Natural killer cell (primary cell): ENCODE measurements at regions not wholly inside any gene's neighbourhood (a gene's known extent, or its start where the extent isn't known, plus 50 kb on each side); places are given as distances from the start of the nearest gene placed in this dataset.

Source experiments
- ATAC-seq, 3 donors: fragments of 150-1000 bp in 2 of 3; fragments of 200-7000 bp in 1 of 3; cut with Tn5 transposase; 1 replicate in 1 of 3; 2 replicates in 2 of 3; pipeline ENCODE4 v1.10.0; 2021; ENCODE audit warnings: mild to moderate bottlenecking in 2 of 3, moderate library complexity in 2 of 3
- DNase-seq, 2 donors: peaks; one replicate each; pipeline versions ENCODE4 v3.0.0 to v3.0.0-alpha.2; 2013 to 2021; ENCODE audit warnings: mixed read lengths in 1 of 2
- H3K27ac ChIP-seq: one replicate; pipeline ENCODE4 v1.5.1; 2013; ENCODE audit warnings: mild to moderate bottlenecking, low read length
- H3K27me3 ChIP-seq: one replicate; pipeline ENCODE4 v1.6.1; 2013; ENCODE audit warnings: low read length; ENCODE audit not compliant: control insufficient read depth, insufficient read depth
- H3K36me3 ChIP-seq: one replicate; pipeline ENCODE4 v1.6.1; 2013; ENCODE audit warnings: low read length; ENCODE audit not compliant: control insufficient read depth, insufficient read depth
- H3K4me1 ChIP-seq: one replicate; pipeline ENCODE4 v1.6.1; 2013; ENCODE audit warnings: low read length; ENCODE audit not compliant: control insufficient read depth, insufficient read depth
- H3K4me3 ChIP-seq: one replicate; pipeline ENCODE4 v1.5.1; 2013; ENCODE audit warnings: low read length
- H3K9me3 ChIP-seq: one replicate; pipeline ENCODE4 v1.6.1; 2013; ENCODE audit warnings: low read length; ENCODE audit not compliant: control insufficient read depth, insufficient read depth
- H3K27ac Mint-ChIP-seq, 2 donors: one replicate each; pipeline ENCODE4 v1.8.0; 2022; ENCODE audit warnings: mild to moderate bottlenecking in 2 of 2, mixed read lengths in 2 of 2, moderate library complexity in 1 of 2
- H3K27me3 Mint-ChIP-seq, 2 donors: one replicate each; pipeline ENCODE4 v1.8.0; 2022; ENCODE audit warnings: low read depth in 2 of 2, mixed read lengths in 2 of 2
- H3K36me3 Mint-ChIP-seq: one replicate; pipeline ENCODE4 v1.8.0; 2022; ENCODE audit warnings: mixed read lengths
- H3K4me1 Mint-ChIP-seq, 2 donors: one replicate each; pipeline ENCODE4 v1.8.0; 2022; ENCODE audit warnings: mixed read lengths in 2 of 2
- H3K4me3 Mint-ChIP-seq: one replicate; pipeline ENCODE4 v1.8.0; 2022; ENCODE audit warnings: mild to moderate bottlenecking, moderate library complexity, mixed read lengths
- H3K9me3 Mint-ChIP-seq, 2 donors: one replicate each; pipeline ENCODE4 v1.8.0; 2022; ENCODE audit warnings: mixed read lengths in 2 of 2
- CTCF ChIP-seq: fragments of 200-600 bp; IDR thresholded peaks from one replicate; pipeline ENCODE4 v1.8.0; 2022; ENCODE audit warnings: antibody characterized with exemption
- WGBS: methylation state at CpG from one replicate; pipeline ENCODE4 v1.1.7; 2013; ENCODE audit warnings: missing lambda C conversion rate; ENCODE audit not compliant: insufficient coverage; 5-methylcytosine and 5-hydroxymethylcytosine counted together
- intact Hi-C: fragments of 100-400 bp; cut with micrococcal nuclease; formaldehyde crosslinking; loops from one replicate; pipeline ENCODE4 v1.14.2; 2022

GRCh38 chr2:145220496-145220895, 700.6 kb upstream of the ZEB2 start:
- DNase-seq = no peak
- ATAC-seq = no peak
- 100% methylated on average over 1 of the region's 1 CpG for WGBS
- intact Hi-C loops = no loop called here
- Mint-ChIP-seq H3K4me1 (no peaks in the 10 kb centered on the region), H3K27ac (no peak overlapping the region), H3K9me3 (no peaks in the 10 kb centered on the region), H3K27me3 (peaks cover 5 to 19% of the 10 kb centered on the region in 2 donors), H3K4me3 (no peak overlapping the region), H3K36me3 (no peaks in the 10 kb centered on the region)
- no peak overlapping the region for H3K27ac ChIP-seq
- no peaks in the 10 kb centered on the region for H3K4me1 ChIP-seq
- no peak for TF ChIP-seq CTCF
- H3K4me3 ChIP-seq = no peak overlapping the region
- no peaks in the 10 kb centered on the region for H3K9me3 ChIP-seq
- H3K36me3 ChIP-seq = no peaks in the 10 kb centered on the region
- no peaks in the 10 kb centered on the region for H3K27me3 ChIP-seq

GRCh38 chr2:145207884-145208283, 688.0 kb upstream of the ZEB2 start:
- Mint-ChIP-seq H3K4me3 (no peak overlapping the region), H3K9me3 (no peaks in the 10 kb centered on the region), H3K36me3 (no peaks in the 10 kb centered on the region), H3K27ac (no peak overlapping the region), H3K27me3 (peaks cover 0 to 6% of the 10 kb centered on the region in 2 donors), H3K4me1 (no peaks in the 10 kb centered on the region)
- intact Hi-C loops = no loop called here
- Histone ChIP-seq H3K36me3 (no peaks in the 10 kb centered on the region), H3K27me3 (no peaks in the 10 kb centered on the region), H3K27ac (no peak overlapping the region), H3K9me3 (no peaks in the 10 kb centered on the region), H3K4me3 (no peak overlapping the region), H3K4me1 (no peaks in the 10 kb centered on the region)
- ATAC-seq = no peak
- WGBS = 50% methylated on average over 1 of the region's 1 CpG
- DNase-seq = no peak
- TF ChIP-seq CTCF = no peak

GRCh38 chr2:145206496-145207281, 686.8 kb upstream of the ZEB2 start:
- Histone ChIP-seq H3K4me1 (no peaks in the 10 kb centered on the region), H3K9me3 (no peaks in the 10 kb centered on the region), H3K36me3 (no peaks in the 10 kb centered on the region), H3K27ac (no peak overlapping the region), H3K4me3 (no peak overlapping the region), H3K27me3 (no peaks in the 10 kb centered on the region)
- WGBS = 81% methylated on average over 3 of the region's 4 CpGs
- no peaks in the 10 kb centered on the region for H3K36me3 Mint-ChIP-seq
- H3K4me1 Mint-ChIP-seq = no peaks in the 10 kb centered on the region
- H3K4me3 Mint-ChIP-seq = no peak overlapping the region
- no peak overlapping the region for H3K27ac Mint-ChIP-seq
- H3K27me3 Mint-ChIP-seq = peaks cover 0 to 3% of the 10 kb centered on the region in 2 donors
- no peaks in the 10 kb centered on the region for H3K9me3 Mint-ChIP-seq
- TF ChIP-seq CTCF = no peak
- ATAC-seq (no peak), DNase-seq (no peak)
- intact Hi-C loops = no loop called here

GRCh38 chr2:145203891-145204290, 684.0 kb upstream of the ZEB2 start:
- no peak for DNase-seq
- H3K4me1 ChIP-seq = no peaks in the 10 kb centered on the region
- no peak overlapping the region for H3K27ac ChIP-seq
- TF ChIP-seq CTCF = no peak
- no peaks in the 10 kb centered on the region for H3K36me3 ChIP-seq
- H3K9me3 Mint-ChIP-seq = no peaks in the 10 kb centered on the region
- WGBS = 96% methylated on average over 2 of the region's 2 CpGs
- H3K36me3 Mint-ChIP-seq = no peaks in the 10 kb centered on the region
- H3K27me3 Mint-ChIP-seq = peaks cover 5 to 17% of the 10 kb centered on the region in 2 donors
- intact Hi-C loops = no loop called here
- H3K4me3 ChIP-seq = no peak overlapping the region
- no peak for ATAC-seq
- no peaks in the 10 kb centered on the region for H3K27me3 ChIP-seq
- no peak overlapping the region for H3K27ac Mint-ChIP-seq
- H3K4me3 Mint-ChIP-seq = no peak overlapping the region
- no peaks in the 10 kb centered on the region for H3K4me1 Mint-ChIP-seq
- H3K9me3 ChIP-seq = no peaks in the 10 kb centered on the region
